Panc1 (cell line): ENCODE measurements at regions not wholly inside any gene's neighbourhood (a gene's known extent, or its start where the extent isn't known, plus 50 kb on each side); places are given as distances from the start of the nearest gene placed in this dataset.

ENCODE experiments used
- CTCF ChIP-seq: fragments of 450-650 bp; IDR thresholded peaks from 2 replicates; pipeline ENCODE4 v1.5.1; 2017; ENCODE audit warnings: mild to moderate bottlenecking
- POLR2AphosphoS5 ChIP-seq: IDR thresholded peaks from 2 replicates; pipeline ENCODE4 v1.6.1; 2012; ENCODE audit warnings: mild to moderate bottlenecking, low read depth, low read length, moderate library complexity
- REST ChIP-seq, 2 experiments: IDR thresholded peaks; 2 replicates each; pipeline ENCODE4 v1.6.1; 2011 to 2012; ENCODE audit warnings: low read depth in 2 of 2, control low read depth in 1 of 2, low read length in 1 of 2, mild to moderate bottlenecking in 1 of 2, moderate library complexity in 1 of 2; ENCODE audit not compliant: insufficient read depth in 1 of 2
- SIN3A ChIP-seq: IDR thresholded peaks from 2 replicates; pipeline ENCODE4 v1.6.1; 2012; ENCODE audit warnings: low read depth, mild to moderate bottlenecking, low read length, moderate library complexity, borderline replicate concordance; ENCODE audit not compliant: insufficient read depth

DNA sequence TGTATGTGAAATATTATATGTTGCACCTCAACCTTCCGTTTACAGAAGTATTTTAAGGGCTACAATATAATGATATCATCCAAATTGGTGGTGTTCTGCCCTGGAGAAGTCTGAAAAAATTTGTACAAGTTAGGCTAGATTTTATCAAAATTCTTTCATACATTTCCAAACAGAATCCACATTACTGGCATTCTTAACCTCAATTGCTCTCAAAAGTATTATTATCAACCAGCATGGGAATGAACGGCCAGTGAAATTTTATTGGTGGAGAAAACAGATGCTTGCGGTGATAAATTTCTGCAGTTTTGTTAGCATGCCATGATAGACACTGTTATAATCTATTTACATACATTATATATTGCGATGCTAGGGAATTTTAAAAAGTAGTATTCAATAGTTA, 88.3 kb upstream of the TFPI start:
- TF ChIP-seq CTCF = no peak
- no peak for TF ChIP-seq POLR2AphosphoS5
- no peak for TF ChIP-seq SIN3A
- TF ChIP-seq REST (IDR thresholded peaks at IDR 0.05; ENCODE audit: insufficient read depth in 1 of 2, low read depth in 2 of 2, low read length in 1 of 2) = no peak
